A204.1 (cell line): ENCODE measurements at regions not wholly inside any gene's neighbourhood (a gene's known extent, or its start where the extent isn't known, plus 50 kb on each side); places are given as distances from the start of the nearest gene placed in this dataset.

Experiments
- FAIRE-seq: peaks from 2 replicates; lab custom pipeline; 2012; peaks lifted over from hg19 to GRCh38; lab: Jason Lieb, UNC

DNA sequence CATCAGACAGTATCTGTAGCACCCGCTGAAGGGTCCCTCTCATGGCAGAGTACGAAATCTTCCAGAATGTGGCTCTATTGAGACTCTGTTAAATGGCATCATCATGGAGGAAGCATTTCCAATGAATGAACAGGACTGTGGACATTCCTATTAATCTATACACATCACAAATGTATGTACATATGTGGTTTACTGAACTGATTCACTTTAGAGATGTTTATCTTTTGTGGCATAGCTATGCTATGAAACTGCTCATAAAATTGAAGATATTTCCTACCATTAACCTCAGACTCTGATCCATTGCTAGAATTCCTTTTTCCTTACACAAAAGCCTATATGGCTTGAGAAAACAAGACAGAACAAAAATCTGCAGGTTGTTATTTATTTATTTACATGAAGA lies 259.6 kb upstream of the RRP15 start:
- no peak for FAIRE-seq

GRCh38 chr1:218027152-218027551 lies 257.9 kb upstream of the RRP15 start:
- FAIRE-seq, result no peak

- FAIRE-seq, result no peak
Measured at GRCh38 chr1:218030846-218031245, 254.2 kb upstream of the RRP15 start.

GRCh38 chr1:218031901-218032300 lies 253.2 kb upstream of the RRP15 start:
- no peak for FAIRE-seq

DNA sequence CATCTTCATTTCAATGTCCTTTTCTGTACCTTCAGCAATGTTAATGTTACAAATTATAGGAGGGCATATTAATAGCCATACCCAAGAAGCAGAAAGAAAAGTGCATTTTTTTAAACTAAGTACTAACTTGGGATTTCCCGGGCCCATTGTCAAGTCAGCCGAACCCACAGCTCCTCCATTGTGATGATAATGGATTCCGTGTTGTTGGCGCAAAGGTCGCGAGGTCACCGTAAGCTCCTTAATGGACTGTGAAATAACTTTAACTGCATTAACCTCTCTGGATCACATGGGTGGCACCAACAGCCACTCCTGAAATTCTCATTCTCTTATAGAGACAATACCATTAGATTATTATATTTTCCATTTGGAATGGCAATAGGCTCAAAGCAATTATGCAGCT lies 250.6 kb upstream of the RRP15 start:
- FAIRE-seq, result no peak

GRCh38 chr1:218048828-218049420 lies 236.2 kb upstream of the RRP15 start:
- no peak for FAIRE-seq

DNA sequence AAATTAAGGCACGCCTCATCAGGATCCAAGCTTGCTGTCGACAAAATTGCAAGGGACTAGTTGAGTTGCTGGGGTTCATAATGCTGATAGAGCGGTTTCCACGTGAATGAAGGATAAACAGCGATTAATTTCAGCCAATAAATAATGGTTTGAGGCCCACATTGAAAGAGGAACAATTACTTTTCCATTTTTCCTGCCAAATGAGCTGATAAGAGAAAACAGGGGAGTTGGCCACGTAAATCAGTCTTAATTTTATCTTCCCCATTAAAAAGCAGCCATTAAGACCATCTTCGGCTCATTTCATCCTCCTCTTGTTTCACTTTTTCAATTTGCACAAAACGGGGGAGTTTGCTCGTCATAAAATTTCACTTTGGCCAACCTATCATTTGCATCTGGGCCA lies 235.5 kb upstream of the RRP15 start:
- FAIRE-seq, result no peak

GRCh38 chr1:218058730-218059129 lies 226.4 kb upstream of the RRP15 start:
- FAIRE-seq, result no peak

DNA sequence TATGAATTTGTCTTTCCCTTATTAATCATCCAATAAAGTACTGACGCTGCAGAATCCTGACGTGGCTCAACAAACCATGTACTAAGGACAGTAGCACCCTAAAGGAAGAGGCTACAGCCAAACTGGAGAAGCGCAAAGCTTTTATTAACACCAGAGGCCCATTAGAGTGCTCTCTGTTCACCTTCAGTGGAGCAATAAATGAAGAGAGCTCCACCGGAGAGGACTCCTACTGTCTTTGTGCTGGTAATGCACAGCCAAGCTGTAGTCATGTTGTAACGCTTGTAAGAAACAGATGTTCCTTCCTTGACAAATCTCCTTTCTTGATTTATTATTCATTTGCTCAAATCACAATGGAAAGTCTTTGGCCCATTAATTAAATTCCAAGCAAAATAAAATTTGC lies 220.7 kb upstream of the RRP15 start:
- FAIRE-seq, result no peak

- no peak for FAIRE-seq
Measured at GRCh38 chr1:218066332-218066731, 218.8 kb upstream of the RRP15 start.

DNA sequence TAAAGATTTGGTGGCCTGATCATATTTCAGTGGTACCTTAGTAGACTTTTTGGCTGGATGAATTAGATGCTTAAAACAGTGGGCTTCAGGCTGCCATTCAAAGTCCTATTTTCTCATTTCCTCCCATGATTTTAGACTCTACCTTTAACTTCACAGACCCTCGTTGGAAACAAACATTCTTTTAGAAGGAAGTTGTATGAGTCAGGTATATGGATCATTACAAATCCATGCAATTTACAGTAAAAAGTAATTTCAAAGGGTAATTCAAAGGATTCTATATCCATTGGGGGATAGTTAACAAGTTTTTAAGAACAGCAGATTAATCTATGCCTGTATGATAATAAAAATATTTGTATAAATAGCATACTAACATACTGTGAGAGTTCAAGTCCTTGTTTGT lies 216.9 kb upstream of the RRP15 start:
- no peak for FAIRE-seq

- FAIRE-seq, result no peak
Measured at GRCh38 chr1:218069180-218069579, 215.9 kb upstream of the RRP15 start.

DNA sequence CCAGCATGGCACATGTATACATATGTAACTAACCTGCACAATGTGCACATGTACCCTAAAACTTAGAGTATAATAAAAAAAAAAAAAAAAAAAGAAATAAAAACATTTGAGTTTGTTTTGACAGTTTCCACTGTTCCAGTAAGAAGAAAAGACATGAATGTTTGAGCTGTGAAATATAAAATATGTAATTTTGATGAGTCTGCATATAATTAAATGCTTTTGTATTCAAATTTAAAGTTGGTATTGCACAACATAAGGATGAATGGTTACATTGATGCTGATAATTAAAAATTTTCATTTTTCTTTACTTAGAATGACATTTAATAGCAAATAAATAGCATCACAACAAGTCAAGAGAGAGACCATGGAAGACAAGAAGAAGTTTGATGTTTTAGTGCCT lies 212.0 kb upstream of the RRP15 start:
- no peak for FAIRE-seq

GRCh38 chr1:218078916-218079315 lies 206.2 kb upstream of the RRP15 start:
- FAIRE-seq, result no peak

DNA sequence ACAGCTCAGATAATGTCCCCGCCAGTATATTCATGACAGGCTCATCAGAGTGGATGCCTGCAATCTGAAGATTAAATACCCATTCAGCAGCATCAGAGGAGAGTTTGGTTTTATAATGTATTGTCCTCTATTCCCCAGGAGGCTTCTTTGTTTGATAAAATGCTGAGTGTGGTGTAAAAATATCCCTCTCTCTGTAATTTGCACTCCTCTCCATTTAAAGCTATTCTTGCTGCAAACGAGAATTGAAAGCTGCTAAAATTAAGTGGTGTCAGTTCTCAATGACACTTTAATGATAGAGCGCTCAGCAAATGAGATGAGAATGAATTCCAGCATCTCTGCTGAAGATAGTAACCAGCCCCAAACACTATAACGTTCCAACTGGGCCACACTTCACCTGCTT lies 205.7 kb upstream of the RRP15 start:
- no peak for FAIRE-seq

DNA sequence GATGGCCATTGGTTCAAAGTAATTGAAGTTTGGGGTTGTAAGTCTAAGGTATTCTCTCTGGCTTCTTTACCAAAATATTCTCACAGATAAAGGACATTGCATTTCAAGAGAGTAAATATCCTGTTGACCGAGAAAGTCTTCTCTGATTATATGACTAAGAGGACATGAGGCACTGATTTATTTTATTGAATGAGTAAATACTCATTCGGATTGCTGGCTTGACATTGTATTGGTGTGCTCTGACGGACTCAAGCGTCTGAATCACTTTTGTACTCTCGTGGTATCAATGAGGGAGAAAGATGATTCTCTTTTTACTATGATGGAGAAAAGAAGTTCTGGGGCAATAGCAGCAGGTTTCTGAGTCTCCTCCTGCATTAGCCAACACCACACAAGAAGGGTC lies 205.3 kb upstream of the RRP15 start:
- no peak for FAIRE-seq

- no peak for FAIRE-seq
Measured at GRCh38 chr1:218080863-218081262, 204.2 kb upstream of the RRP15 start.

GRCh38 chr1:218081358-218081757 lies 203.7 kb upstream of the RRP15 start:
- no peak for FAIRE-seq

GRCh38 chr1:218090459-218090858 lies 194.6 kb upstream of the RRP15 start:
- FAIRE-seq, result no peak

- FAIRE-seq, result no peak
Measured at GRCh38 chr1:218101409-218101808, 183.7 kb upstream of the RRP15 start.

DNA sequence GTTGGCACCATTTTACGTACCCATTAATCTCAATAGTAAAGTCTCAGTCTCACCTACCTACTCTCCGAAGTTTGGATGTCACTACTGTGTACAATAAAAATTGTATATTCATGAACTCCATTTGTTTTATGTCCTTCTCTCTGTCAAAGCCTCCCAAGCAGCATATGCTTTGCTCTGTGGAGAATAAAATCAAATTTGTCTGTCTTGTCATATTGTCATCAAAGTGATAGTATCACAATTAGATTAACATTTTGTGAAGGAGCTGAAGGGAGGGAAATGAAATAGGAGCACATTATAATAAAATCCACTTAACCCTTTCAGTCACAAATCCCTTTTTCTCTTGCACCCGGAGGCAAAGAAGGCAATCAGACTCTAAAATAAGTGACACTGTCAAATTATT lies 177.1 kb upstream of the RRP15 start:
- FAIRE-seq, result no peak

DNA sequence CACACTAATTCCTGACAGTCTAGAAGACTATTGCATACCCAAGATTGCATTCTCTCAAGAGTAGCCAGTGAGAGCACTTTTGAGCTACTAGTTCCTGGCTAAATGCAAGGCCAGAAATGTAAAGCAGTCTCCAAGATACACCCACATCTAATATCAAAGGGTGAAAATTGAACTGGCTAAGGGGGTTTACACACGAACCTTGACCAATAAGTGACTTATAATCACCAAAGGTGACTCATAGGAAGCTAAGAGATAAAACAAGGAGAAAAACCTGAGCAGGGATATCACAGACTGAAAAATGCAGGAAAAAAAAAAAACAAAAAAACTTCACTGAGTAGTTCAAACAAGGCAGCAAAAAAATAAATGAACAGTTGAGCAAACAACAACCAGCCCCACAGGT lies 172.2 kb upstream of the RRP15 start:
- FAIRE-seq, result no peak

- FAIRE-seq, result no peak
Measured at GRCh38 chr1:218123968-218124367, 161.1 kb upstream of the RRP15 start.

DNA sequence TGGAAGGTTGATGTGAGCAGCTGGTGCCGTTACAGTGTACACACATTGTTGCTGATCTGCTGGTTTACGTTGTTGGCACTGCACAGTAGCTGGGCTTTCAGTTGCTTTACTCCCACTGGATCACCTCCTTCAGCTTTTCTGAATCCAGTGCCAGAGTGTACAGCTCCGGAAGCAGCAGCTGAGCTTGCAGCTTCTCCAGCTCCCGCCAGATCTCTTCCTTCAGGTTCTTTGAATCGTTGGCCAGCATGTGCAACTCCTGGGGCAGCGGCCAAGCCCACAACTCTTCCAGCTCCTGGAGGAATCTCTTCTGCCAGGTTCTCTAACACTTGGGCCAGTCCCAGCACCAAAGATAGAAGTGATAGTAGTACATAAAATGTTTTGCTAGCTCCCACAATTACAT lies 149.7 kb upstream of the RRP15 start:
- FAIRE-seq, result no peak

- FAIRE-seq, result no peak
Measured at GRCh38 chr1:218139761-218140160, 145.3 kb upstream of the RRP15 start.
